VCaP (cell line): ENCODE measurements at regions not wholly inside any gene's neighbourhood (a gene's known extent, or its start where the extent isn't known, plus 50 kb on each side); places are given as distances from the start of the nearest gene placed in this dataset.

ENCODE experiments used
- H3K27ac ChIP-seq: fragments of 450-650 bp; 2 replicates; pipeline ENCODE4 v1.5.1; 2017
- TF ChIP-seq, protein P1 (sequence below): fragments of 450-650 bp; conservative IDR thresholded peaks from 2 replicates; pipeline ENCODE4 v1.5.1; 2017; ENCODE audit warnings: mild to moderate bottlenecking, moderate library complexity

GRCh38 chr4:26074712-26075430 is 160.9 kb downstream of the SMIM20 start:
- TF ChIP-seq, protein P1, sequence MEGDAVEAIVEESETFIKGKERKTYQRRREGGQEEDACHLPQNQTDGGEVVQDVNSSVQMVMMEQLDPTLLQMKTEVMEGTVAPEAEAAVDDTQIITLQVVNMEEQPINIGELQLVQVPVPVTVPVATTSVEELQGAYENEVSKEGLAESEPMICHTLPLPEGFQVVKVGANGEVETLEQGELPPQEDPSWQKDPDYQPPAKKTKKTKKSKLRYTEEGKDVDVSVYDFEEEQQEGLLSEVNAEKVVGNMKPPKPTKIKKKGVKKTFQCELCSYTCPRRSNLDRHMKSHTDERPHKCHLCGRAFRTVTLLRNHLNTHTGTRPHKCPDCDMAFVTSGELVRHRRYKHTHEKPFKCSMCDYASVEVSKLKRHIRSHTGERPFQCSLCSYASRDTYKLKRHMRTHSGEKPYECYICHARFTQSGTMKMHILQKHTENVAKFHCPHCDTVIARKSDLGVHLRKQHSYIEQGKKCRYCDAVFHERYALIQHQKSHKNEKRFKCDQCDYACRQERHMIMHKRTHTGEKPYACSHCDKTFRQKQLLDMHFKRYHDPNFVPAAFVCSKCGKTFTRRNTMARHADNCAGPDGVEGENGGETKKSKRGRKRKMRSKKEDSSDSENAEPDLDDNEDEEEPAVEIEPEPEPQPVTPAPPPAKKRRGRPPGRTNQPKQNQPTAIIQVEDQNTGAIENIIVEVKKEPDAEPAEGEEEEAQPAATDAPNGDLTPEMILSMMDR = no peak

DNA sequence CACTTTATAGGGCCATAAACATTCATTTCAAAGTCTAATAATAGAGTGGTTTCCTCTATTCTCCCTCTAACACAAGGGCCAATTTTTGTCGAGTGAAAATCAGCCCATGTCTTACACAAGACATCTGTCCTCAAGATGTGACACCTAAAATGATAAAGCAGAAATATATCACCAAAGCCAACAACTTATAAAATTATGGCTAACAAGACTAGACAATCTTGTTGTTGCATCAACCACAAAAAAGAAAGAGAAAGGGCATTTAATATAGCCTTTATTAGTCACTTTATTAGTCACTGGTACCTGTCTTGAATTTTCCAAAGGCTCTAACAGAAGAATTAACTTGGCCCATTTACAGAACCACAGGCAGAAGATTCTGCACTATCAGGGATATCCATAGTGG is 161.6 kb downstream of the SMIM20 start:
- no peak overlapping the region for H3K27ac ChIP-seq
- TF ChIP-seq, protein P1 = no peak

More at GRCh38 chr4:26074712-26075430, 160.9 kb downstream of the SMIM20 start:
- no peak overlapping the region for H3K27ac ChIP-seq

GRCh38 chr4:26076000-26076587 is 162.1 kb downstream of the SMIM20 start:
- no peak overlapping the region for H3K27ac ChIP-seq

DNA sequence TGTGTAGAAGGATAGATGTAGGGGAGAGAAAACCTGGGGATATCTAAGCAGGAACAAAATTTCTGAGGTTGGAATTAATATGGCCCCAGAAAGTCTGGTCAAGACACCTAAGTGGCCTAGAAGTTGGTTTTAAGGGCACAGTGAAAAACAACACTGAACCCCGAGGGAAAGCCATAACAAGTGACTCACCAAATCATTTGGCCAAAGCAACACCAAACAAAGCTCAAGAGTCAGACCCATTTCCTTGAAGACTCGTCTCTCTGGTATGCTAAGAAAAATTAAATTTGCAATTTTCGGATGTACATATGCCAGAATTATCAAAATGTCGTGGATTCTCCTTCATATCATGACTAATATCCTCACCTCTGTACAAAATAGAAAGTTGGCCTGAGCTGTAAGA is 162.9 kb downstream of the SMIM20 start:
- TF ChIP-seq, protein P1 = no peak
- H3K27ac ChIP-seq = no peak overlapping the region

More at GRCh38 chr4:26076000-26076587, 162.1 kb downstream of the SMIM20 start:
- TF ChIP-seq, protein P1 = no peak

- TF ChIP-seq, protein P1 = no peak
- no peak overlapping the region for H3K27ac ChIP-seq
These were observed 163.7 kb downstream of the SMIM20 start for GRCh38 chr4:26077756-26078155.

DNA sequence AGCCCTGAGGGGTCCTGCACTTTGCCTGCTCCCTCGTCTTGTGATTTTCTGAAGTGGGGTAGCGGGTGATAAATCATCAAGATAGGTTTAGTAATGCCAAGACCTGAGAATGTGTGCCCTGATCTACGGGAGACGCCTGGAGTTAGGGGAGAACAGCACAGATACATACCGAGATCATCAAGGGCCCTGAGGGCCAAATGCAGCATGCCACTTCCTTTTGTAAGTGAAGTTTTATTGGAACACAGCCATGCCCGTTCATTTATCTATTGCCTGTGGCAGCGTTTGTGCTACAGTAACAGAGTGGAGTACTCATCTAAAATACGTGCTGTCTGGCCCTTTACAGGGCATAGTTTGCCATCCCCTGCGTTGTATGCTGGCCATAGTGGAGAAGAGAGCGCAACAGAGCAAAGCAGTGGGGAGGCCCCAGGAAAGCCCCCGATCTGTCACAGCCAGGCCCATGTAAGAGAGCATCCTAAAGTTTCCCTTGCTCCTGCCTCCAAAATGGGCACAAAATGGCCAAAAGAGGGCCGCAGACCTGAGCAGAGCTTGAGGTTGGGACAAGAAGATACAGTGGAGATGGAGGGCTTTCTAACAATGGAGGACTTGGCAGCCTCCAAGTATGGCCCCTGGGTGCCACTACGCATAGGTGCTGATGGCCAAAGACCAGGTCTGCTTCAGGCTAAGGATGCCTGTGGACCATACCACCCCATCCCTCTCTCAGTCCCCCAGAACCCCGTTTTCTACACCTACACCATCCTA is 167.0 kb downstream of the SMIM20 start:
- TF ChIP-seq, protein P1 = no peak
- H3K27ac ChIP-seq = no peak overlapping the region

- TF ChIP-seq, protein P1 = peak; percentile 81
- no peak overlapping the region for H3K27ac ChIP-seq
These were observed 167.9 kb downstream of the SMIM20 start for GRCh38 chr4:26081795-26082498.
